ENCODE measurements at regions not wholly inside any gene's neighbourhood (a gene's known extent, or its start where the extent isn't known, plus 50 kb on each side); places are given as distances from the start of the nearest gene placed in this dataset.

- TF ChIP-seq POLR2A (IDR thresholded peaks at IDR 0.05; ENCODE audit: low read depth, low read length) (no peak), POLR2AphosphoS5 (IDR thresholded peaks at IDR 0.05; ENCODE audit: low read depth, low read length) (no peak), TAF1 (IDR thresholded peaks at IDR 0.05; ENCODE audit: borderline replicate concordance, low read depth, low read length) (no peak)
- FAIRE-seq (no peak), DNase-seq (ENCODE audit: insufficient read length) (no peak)
These were observed 84.9 kb upstream of the TBL1XR1 start for GRCh38 chr3:177282119-177282655.

GRCh38 chr3:177283983-177284382 lies 86.7 kb upstream of the TBL1XR1 start:
- no peak for FAIRE-seq

GRCh38 chr3:177284383-177284881 lies 87.2 kb upstream of the TBL1XR1 start:
- no peak for TF ChIP-seq TAF1 (IDR thresholded peaks at IDR 0.05; ENCODE audit: borderline replicate concordance, low read depth, low read length)
- TF ChIP-seq POLR2AphosphoS5 (IDR thresholded peaks at IDR 0.05; ENCODE audit: low read depth, low read length) = no peak
- TF ChIP-seq POLR2A (IDR thresholded peaks at IDR 0.05; ENCODE audit: low read depth, low read length) = no peak
- FAIRE-seq = no peak
- DNase-seq (ENCODE audit: insufficient read length) = no peak

More at GRCh38 chr3:177283983-177284382, 86.7 kb upstream of the TBL1XR1 start:
- DNase-seq (ENCODE audit: insufficient read length) = no peak
- no peak for TF ChIP-seq POLR2AphosphoS5 (IDR thresholded peaks at IDR 0.05; ENCODE audit: low read depth, low read length)

- FAIRE-seq = no peak
- TF ChIP-seq POLR2A (IDR thresholded peaks at IDR 0.05; ENCODE audit: low read depth, low read length) (no peak), POLR2AphosphoS5 (IDR thresholded peaks at IDR 0.05; ENCODE audit: low read depth, low read length) (no peak)
- DNase-seq (ENCODE audit: insufficient read length) = no peak
These were observed 88.8 kb upstream of the TBL1XR1 start for GRCh38 chr3:177286034-177286433.

GRCh38 chr3:177287231-177287630 lies 89.9 kb upstream of the TBL1XR1 start:
- FAIRE-seq (no peak), DNase-seq (ENCODE audit: insufficient read length) (no peak)
- no peak for TF ChIP-seq TAF1 (IDR thresholded peaks at IDR 0.05; ENCODE audit: borderline replicate concordance, low read depth, low read length)
- no peak for TF ChIP-seq POLR2A (IDR thresholded peaks at IDR 0.05; ENCODE audit: low read depth, low read length)
- no peak for TF ChIP-seq POLR2AphosphoS5 (IDR thresholded peaks at IDR 0.05; ENCODE audit: low read depth, low read length)

- FAIRE-seq (no peak), DNase-seq (ENCODE audit: insufficient read length) (no peak)
- TF ChIP-seq POLR2A (IDR thresholded peaks at IDR 0.05; ENCODE audit: low read depth, low read length) = no peak
- no peak for TF ChIP-seq POLR2AphosphoS5 (IDR thresholded peaks at IDR 0.05; ENCODE audit: low read depth, low read length)
- TF ChIP-seq TAF1 (IDR thresholded peaks at IDR 0.05; ENCODE audit: borderline replicate concordance, low read depth, low read length) = no peak
These were observed 93.4 kb upstream of the TBL1XR1 start for GRCh38 chr3:177290633-177291032.

- TF ChIP-seq TAF1 (IDR thresholded peaks at IDR 0.05; ENCODE audit: borderline replicate concordance, low read depth, low read length) (no peak), POLR2A (IDR thresholded peaks at IDR 0.05; ENCODE audit: low read depth, low read length) (no peak), POLR2AphosphoS5 (IDR thresholded peaks at IDR 0.05; ENCODE audit: low read depth, low read length) (no peak)
- FAIRE-seq (no peak), DNase-seq (ENCODE audit: insufficient read length) (no peak)
These were observed 96.9 kb upstream of the TBL1XR1 start for GRCh38 chr3:177294221-177294620.

GRCh38 chr3:177295116-177295515 lies 97.8 kb upstream of the TBL1XR1 start:
- TF ChIP-seq POLR2AphosphoS5 (IDR thresholded peaks at IDR 0.05; ENCODE audit: low read depth, low read length) (no peak), POLR2A (IDR thresholded peaks at IDR 0.05; ENCODE audit: low read depth, low read length) (no peak), TAF1 (IDR thresholded peaks at IDR 0.05; ENCODE audit: borderline replicate concordance, low read depth, low read length) (no peak)
- no peak for DNase-seq (ENCODE audit: insufficient read length)
- FAIRE-seq = no peak

GRCh38 chr3:177299250-177299649 lies 102.0 kb upstream of the TBL1XR1 start:
- no peak for DNase-seq (ENCODE audit: insufficient read length)
- no peak for FAIRE-seq
- TF ChIP-seq POLR2A (IDR thresholded peaks at IDR 0.05; ENCODE audit: low read depth, low read length) (no peak), POLR2AphosphoS5 (IDR thresholded peaks at IDR 0.05; ENCODE audit: low read depth, low read length) (no peak), TAF1 (IDR thresholded peaks at IDR 0.05; ENCODE audit: borderline replicate concordance, low read depth, low read length) (no peak)

GRCh38 chr3:177300039-177300833 lies 103.0 kb upstream of the TBL1XR1 start:
- DNase-seq (ENCODE audit: insufficient read length) (no peak), FAIRE-seq (no peak)
- TF ChIP-seq TAF1 (IDR thresholded peaks at IDR 0.05; ENCODE audit: borderline replicate concordance, low read depth, low read length) (no peak), POLR2AphosphoS5 (IDR thresholded peaks at IDR 0.05; ENCODE audit: low read depth, low read length) (no peak), POLR2A (IDR thresholded peaks at IDR 0.05; ENCODE audit: low read depth, low read length) (no peak)

- TF ChIP-seq TAF1 (IDR thresholded peaks at IDR 0.05; ENCODE audit: borderline replicate concordance, low read depth, low read length) (no peak), POLR2AphosphoS5 (IDR thresholded peaks at IDR 0.05; ENCODE audit: low read depth, low read length) (no peak), POLR2A (IDR thresholded peaks at IDR 0.05; ENCODE audit: low read depth, low read length) (no peak)
- FAIRE-seq (no peak), DNase-seq (ENCODE audit: insufficient read length) (no peak)
These were observed 103.6 kb upstream of the TBL1XR1 start for GRCh38 chr3:177300842-177301241.

- no peak for TF ChIP-seq POLR2A (IDR thresholded peaks at IDR 0.05; ENCODE audit: low read depth, low read length)
- TF ChIP-seq POLR2AphosphoS5 (IDR thresholded peaks at IDR 0.05; ENCODE audit: low read depth, low read length) = no peak
- TF ChIP-seq TAF1 (IDR thresholded peaks at IDR 0.05; ENCODE audit: borderline replicate concordance, low read depth, low read length) = no peak
- FAIRE-seq (no peak), DNase-seq (ENCODE audit: insufficient read length) (no peak)
These were observed 109.0 kb upstream of the TBL1XR1 start for GRCh38 chr3:177306252-177306651.
